ENCODE measurements at regions not wholly inside any gene's neighbourhood (a gene's known extent, or its start where the extent isn't known, plus 50 kb on each side); places are given as distances from the start of the nearest gene placed in this dataset.

GRCh38 chr11:42170601-42171000, 711.1 kb upstream of the LRRC4C start:
- Histone ChIP-seq H2AFZ (ENCODE audit: low read depth, low read length) (no peak overlapping the region), H4K20me1 (replicated peaks; ENCODE audit: control insufficient read depth, extremely low read depth, insufficient read depth, low read length) (no peaks in the 10 kb centered on the region), H3K9me3 (replicated peaks; ENCODE audit: control insufficient read depth, insufficient read depth, low read length) (no peaks in the 10 kb centered on the region), H3K9ac (replicated peaks; ENCODE audit: extremely low read depth, insufficient read depth, low read length) (no peak overlapping the region), H3K36me3 (ENCODE audit: control insufficient read depth in 2 of 2, extremely low read depth in 1 of 2, insufficient read depth in 2 of 2, low read length in 2 of 2) (no peaks in the 10 kb centered on the region), H3K79me2 (ENCODE audit: control insufficient read depth, insufficient read depth, low read length) (no peaks in the 10 kb centered on the region), H3K4me3 (replicated peaks in 1 of 3; ENCODE audit: insufficient read depth in 1 of 3, low read depth in 1 of 3, low read length in 3 of 3) (no peak overlapping the region), H3K27me3 (ENCODE audit: control insufficient read depth in 2 of 2, insufficient read depth in 2 of 2, low read length in 2 of 2) (no peaks in the 10 kb centered on the region), H3K27ac (ENCODE audit: insufficient read depth, low read depth, low read length) (no peak overlapping the region), H3K4me1 (ENCODE audit: control insufficient read depth, extremely low read depth, insufficient read depth, low read length) (no peaks in the 10 kb centered on the region), H3K9me1 (replicated peaks; ENCODE audit: control insufficient read depth, extremely low read depth, insufficient read depth, low read length) (no peaks in the 10 kb centered on the region), H3K4me2 (ENCODE audit: insufficient read depth, low read length) (no peak overlapping the region)
- DNase-seq (ENCODE audit: low read depth, low spot score) (no peak), FAIRE-seq (no peak)
- intact Hi-C loops (cut with micrococcal nuclease) (no loop called here), dilution Hi-C loops (cut with MboI; ENCODE audit: extremely low pct_ligation_motif_present, low sequenced_read_pairs) (no loop called here)
- TF ChIP-seq EZH2 (IDR thresholded peaks at IDR 0.05; ENCODE audit: borderline replicate concordance, low read depth, low read length, severe bottlenecking), result no peak
- TF ChIP-seq, protein P1, sequence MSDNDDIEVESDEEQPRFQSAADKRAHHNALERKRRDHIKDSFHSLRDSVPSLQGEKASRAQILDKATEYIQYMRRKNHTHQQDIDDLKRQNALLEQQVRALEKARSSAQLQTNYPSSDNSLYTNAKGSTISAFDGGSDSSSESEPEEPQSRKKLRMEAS (IDR thresholded peaks at IDR 0.05; ENCODE audit: insufficient read depth, insufficient read length), result no peak
- TF ChIP-seq MYC (IDR thresholded peaks at IDR 0.05; ENCODE audit: low read depth, low read length), result no peak
- TF ChIP-seq JUN (IDR thresholded peaks at IDR 0.05; ENCODE audit: borderline replicate concordance, insufficient read depth, insufficient read length, low read depth), result no peak
- TF ChIP-seq POLR2AphosphoS5 (IDR thresholded peaks at IDR 0.05; ENCODE audit: insufficient read depth, low read depth, low read length), result no peak
- TF ChIP-seq GATA2 (IDR thresholded peaks at IDR 0.05; ENCODE audit: insufficient read depth, insufficient read length, low read depth, low read length), result no peak
- no peak for TF ChIP-seq POLR2A (IDR thresholded peaks at IDR 0.05; ENCODE audit: low read depth, low read length)
- TF ChIP-seq FOS (IDR thresholded peaks at IDR 0.05; ENCODE audit: borderline replicate concordance, insufficient read depth, low read length), result no peak
- TF ChIP-seq CTCF (IDR thresholded peaks at IDR 0.05; ENCODE audit: extremely low read depth in 1 of 2, insufficient read depth in 1 of 2, low read depth in 1 of 2, low read length in 2 of 2), result no peak
- no TSS peak for BruUV-seq (replicated peaks)
- POLR2A ChIA-PET, result no interaction called here
- CTCF ChIA-PET, result no interaction called here

Measured in endothelial cell of umbilical vein (primary cell).